ENCODE measurements at regions not wholly inside any gene's neighbourhood (a gene's known extent, or its start where the extent isn't known, plus 50 kb on each side); places are given as distances from the start of the nearest gene placed in this dataset.
"Not testable (repeated sequence)": the region's sequence is repeated elsewhere in the genome, so short reads cannot be mapped to it uniquely, and the experiment has no call there.

GRCh38 chr1:229161740-229162139, 109.2 kb upstream of the RAB4A start:
- DNase-seq = no peak

- DNase-seq = no peak
Observed at GRCh38 chr1:229162825-229163515, 107.9 kb upstream of the RAB4A start.

- DNase-seq = no peak
Observed at GRCh38 chr1:229164348-229164747, 106.6 kb upstream of the RAB4A start.

- no peak for DNase-seq
Observed at GRCh38 chr1:229164836-229165735, 105.8 kb upstream of the RAB4A start.

GRCh38 chr1:229167318-229167717, 103.6 kb upstream of the RAB4A start:
- DNase-seq = no peak

- DNase-seq = no peak
Observed at GRCh38 chr1:229169399-229169798, 101.5 kb upstream of the RAB4A start.

- no peak for DNase-seq
Observed at GRCh38 chr1:229170274-229170673, 100.6 kb upstream of the RAB4A start.

GRCh38 chr1:229170778-229171505, 100.0 kb upstream of the RAB4A start:
- no peak for DNase-seq

- DNase-seq = no peak
Observed at GRCh38 chr1:229171934-229172333, 99.0 kb upstream of the RAB4A start.

- DNase-seq = not testable (repeated sequence)
Observed at GRCh38 chr1:229173491-229174476, 97.1 kb upstream of the RAB4A start.

- DNase-seq = not testable (repeated sequence)
Observed at GRCh38 chr1:229175297-229175696, 95.6 kb upstream of the RAB4A start.

GRCh38 chr1:229176457-229176856, 94.5 kb upstream of the RAB4A start:
- DNase-seq = not testable (repeated sequence)

- DNase-seq = no peak
Observed at GRCh38 chr1:229180161-229180560, 90.8 kb upstream of the RAB4A start.

- DNase-seq = no peak
Observed at GRCh38 chr1:229181419-229181818, 89.5 kb upstream of the RAB4A start.

GRCh38 chr1:229183588-229183987, 87.3 kb upstream of the RAB4A start:
- DNase-seq = no peak

GRCh38 chr1:229184066-229184465, 86.8 kb upstream of the RAB4A start:
- DNase-seq = no peak

GRCh38 chr1:229185963-229186362, 84.9 kb upstream of the RAB4A start:
- DNase-seq = no peak

- no peak for DNase-seq
Observed at GRCh38 chr1:229186373-229187056, 84.4 kb upstream of the RAB4A start.

GRCh38 chr1:229190057-229190575, 80.8 kb upstream of the RAB4A start:
- no peak for DNase-seq

Measured in anterior cingulate cortex (tissue), 58 donors.